H1 (cell line): ENCODE measurements at regions not wholly inside any gene's neighbourhood (a gene's known extent, or its start where the extent isn't known, plus 50 kb on each side); places are given as distances from the start of the nearest gene placed in this dataset.
A peak's percentile ranks its signal among the peaks of the same experiment; 100 is the strongest.

Source experiments
- CTCF ChIA-PET: fragments of 300-600 bp; sonication (Branson Sonifier 250); formaldehyde crosslinking; loops from one replicate; lab custom pipeline; 2021; ENCODE audit not compliant: partially characterized antibody; lab: Charles Lee
- POLR2A ChIA-PET: fragments of 300-600 bp; sonication (Branson Sonifier 250); formaldehyde crosslinking; loops from one replicate; lab custom pipeline; 2021; ENCODE audit warnings: inconsistent platforms; ENCODE audit not compliant: partially characterized antibody; lab: Charles Lee
- DNase-seq, 2 experiments: peaks; one replicate each; pipeline versions ENCODE4 v3.0.0 to v3.0.0-alpha.2; 2010 to 2022; ENCODE audit warnings: low spot score in 2 of 2, low read depth in 1 of 2, mixed read lengths in 1 of 2
- FAIRE-seq: peaks from 2 replicates; lab custom pipeline; 2011; peaks lifted over from hg19 to GRCh38; lab: Jason Lieb, UNC
- H2AFZ ChIP-seq: 2 replicates; pipeline ENCODE4 v1.8.1; 2012; ENCODE audit warnings: low read length, inconsistent platforms
- H2AK5ac ChIP-seq: 2 replicates; pipeline ENCODE4 v1.6.1; 2013; ENCODE audit warnings: low read depth, low read length
- H2BK120ac ChIP-seq: replicated peaks from 2 replicates; pipeline ENCODE3; 2013; ENCODE audit warnings: low read depth, low read length, inconsistent platforms
- H2BK12ac ChIP-seq: 2 replicates; pipeline ENCODE4 v1.6.1; 2013; ENCODE audit warnings: low read depth, low read length
- H2BK15ac ChIP-seq: 2 replicates; pipeline ENCODE4 v1.6.1; 2013; ENCODE audit warnings: low read length
- H2BK20ac ChIP-seq: 2 replicates; pipeline ENCODE4 v1.6.1; 2013; ENCODE audit warnings: low read length
- H2BK5ac ChIP-seq: 2 replicates; pipeline ENCODE4 v1.6.1; 2013; ENCODE audit warnings: low read depth, low read length
- H3K14ac ChIP-seq: 2 replicates; pipeline ENCODE4 v1.6.1; 2013; ENCODE audit warnings: inconsistent platforms; ENCODE audit not compliant: insufficient read length
- H3K18ac ChIP-seq: 2 replicates; pipeline ENCODE4 v1.6.1; 2013; ENCODE audit warnings: low read length; ENCODE audit errors: extremely low read depth
- H3K23ac ChIP-seq: 2 replicates; pipeline ENCODE4 v1.6.1; 2013; ENCODE audit warnings: inconsistent platforms; ENCODE audit not compliant: insufficient read length
- H3K23me2 ChIP-seq: 2 replicates; pipeline ENCODE4 v1.6.1; 2013; ENCODE audit warnings: low read depth, low read length
- H3K27ac ChIP-seq: 2 replicates; pipeline ENCODE4 v1.6.1; 2011; ENCODE audit warnings: low read depth, low read length, inconsistent platforms
- H3K27me3 ChIP-seq, 4 experiments: replicated peaks in 1 of 4; 1 replicate in 1 of 4; 2 replicates in 3 of 4; pipeline versions ENCODE4 v1.6.1 to v1.8.1; 2011 to 2013; ENCODE audit warnings: low read length in 3 of 4, mild to moderate bottlenecking in 3 of 4, inconsistent platforms in 2 of 4, mixed read lengths in 2 of 4, moderate library complexity in 1 of 4; ENCODE audit not compliant: control insufficient read depth in 3 of 4, insufficient read depth in 3 of 4; ENCODE audit errors: extremely low read depth in 1 of 4
- H3K36me3 ChIP-seq, 4 experiments: 2 replicates each; pipeline versions ENCODE4 v1.6.1 to v1.8.1; 2011 to 2013; ENCODE audit warnings: mild to moderate bottlenecking in 4 of 4, low read length in 3 of 4, moderate library complexity in 2 of 4, control low read depth in 1 of 4, inconsistent platforms in 1 of 4; ENCODE audit not compliant: insufficient read depth in 4 of 4, control insufficient read depth in 2 of 4
- H3K4ac ChIP-seq: replicated peaks from 2 replicates; pipeline ENCODE3; 2013; ENCODE audit warnings: low read length, low read depth, mixed read lengths, inconsistent platforms; ENCODE audit not compliant: insufficient read length
- H3K4me1 ChIP-seq, 4 experiments: replicated peaks in 1 of 4; 1 replicate in 1 of 4; 2 replicates in 3 of 4; pipeline versions ENCODE4 v1.6.1 to v1.8.1; 2011 to 2013; ENCODE audit warnings: low read length in 3 of 4, inconsistent platforms in 2 of 4, mixed read lengths in 1 of 4; ENCODE audit not compliant: insufficient read depth in 4 of 4, control insufficient read depth in 3 of 4
- H3K4me2 ChIP-seq, 2 experiments: 2 replicates each; pipeline versions ENCODE4 v1.6.1 to v1.8.1; 2011 to 2013; ENCODE audit warnings: low read depth in 2 of 2, low read length in 2 of 2, control low read depth in 1 of 2, inconsistent platforms in 1 of 2, mild to moderate bottlenecking in 1 of 2; ENCODE audit not compliant: insufficient read depth in 1 of 2
- H3K4me3 ChIP-seq, 4 experiments: fragments of 200-600, 300-600 bp in 1 of 4; sonication (generic), shearing (Covaris generic), sonication (Bioruptor Twin) in 1 of 4; 2 replicates each; pipeline versions ENCODE4 v1.5.1 to v1.8.1; 2011 to 2016; ENCODE audit warnings: low read length in 4 of 4, low read depth in 3 of 4, control low read depth in 2 of 4, inconsistent platforms in 2 of 4, mild to moderate bottlenecking in 2 of 4, mixed read lengths in 1 of 4, moderate library complexity in 1 of 4; ENCODE audit not compliant: insufficient read depth in 2 of 4; ENCODE audit errors: extremely low read depth in 1 of 4
- H3K56ac ChIP-seq: replicated peaks from 2 replicates; pipeline ENCODE3; 2013; ENCODE audit warnings: low read depth, mild to moderate bottlenecking, mixed read lengths, low read length, inconsistent platforms; ENCODE audit not compliant: insufficient read length
- H3K79me1 ChIP-seq: 2 replicates; pipeline ENCODE4 v1.6.1; 2013; ENCODE audit warnings: low read depth, low read length, control low read depth
- H3K79me2 ChIP-seq, 2 experiments: 2 replicates each; pipeline versions ENCODE4 v1.6.1 to v1.8.1; 2012 to 2013; ENCODE audit warnings: low read length in 2 of 2, mild to moderate bottlenecking in 2 of 2, inconsistent platforms in 1 of 2; ENCODE audit not compliant: insufficient read depth in 2 of 2, control insufficient read depth in 1 of 2
- H3K9ac ChIP-seq, 4 experiments: replicated peaks in 1 of 4; 1 replicate in 1 of 4; 2 replicates in 3 of 4; pipeline versions ENCODE4 v1.6.1 to v1.8.1; 2011 to 2013; ENCODE audit warnings: low read depth in 3 of 4, low read length in 3 of 4, control low read depth in 2 of 4, mild to moderate bottlenecking in 2 of 4, moderate library complexity in 2 of 4, inconsistent platforms in 1 of 4; ENCODE audit errors: extremely low read depth in 1 of 4
- H3K9me3 ChIP-seq, 2 experiments: 2 replicates each; pipeline versions ENCODE4 v1.6.1 to v1.8.1; 2012 to 2013; ENCODE audit warnings: mild to moderate bottlenecking in 2 of 2, moderate library complexity in 2 of 2, control low read depth in 1 of 2, inconsistent platforms in 1 of 2, low read depth in 1 of 2, low read length in 1 of 2, mixed read lengths in 1 of 2; ENCODE audit not compliant: insufficient read depth in 2 of 2
- H4K20me1 ChIP-seq, 2 experiments: replicated peaks in 1 of 2; 2 replicates each; pipeline versions ENCODE3 to v1.8.1; 2011 to 2013; ENCODE audit warnings: inconsistent platforms in 2 of 2, low read length in 2 of 2, mild to moderate bottlenecking in 1 of 2; ENCODE audit not compliant: insufficient read depth in 2 of 2, control insufficient read depth in 1 of 2
- H4K5ac ChIP-seq: 2 replicates; pipeline ENCODE4 v1.6.1; 2013; ENCODE audit warnings: low read length, low read depth, mixed read lengths, inconsistent platforms; ENCODE audit not compliant: insufficient read length
- H4K8ac ChIP-seq: 2 replicates; pipeline ENCODE4 v1.8.0; 2013; ENCODE audit warnings: mild to moderate bottlenecking, moderate library complexity, low read length, inconsistent platforms; ENCODE audit not compliant: insufficient read depth; ENCODE audit errors: extremely low read depth
- H4K91ac ChIP-seq: replicated peaks from 2 replicates; pipeline ENCODE3; 2013; ENCODE audit warnings: low read length, mixed read lengths, inconsistent platforms; ENCODE audit not compliant: insufficient read length
- GABPA ChIP-seq: IDR thresholded peaks from 2 replicates; pipeline ENCODE4 v1.6.1; 2011; ENCODE audit warnings: mild to moderate bottlenecking, low read length, moderate library complexity, borderline replicate concordance; ENCODE audit not compliant: insufficient read depth
- NANOG ChIP-seq: IDR thresholded peaks from 2 replicates; pipeline ENCODE4 v1.6.1; 2011; ENCODE audit warnings: low read length, low read depth, mild to moderate bottlenecking, inconsistent platforms; ENCODE audit not compliant: insufficient read depth, poor library complexity, severe bottlenecking
- POLR2A ChIP-seq, 2 experiments: IDR thresholded peaks; 1 replicate in 1 of 2; 2 replicates in 1 of 2; pipeline ENCODE4 v1.6.1; 2011; ENCODE audit warnings: low read depth in 2 of 2, low read length in 2 of 2, mild to moderate bottlenecking in 2 of 2; ENCODE audit errors: control extremely low read depth in 1 of 2
- WGBS, 2 experiments: shearing (Covaris generic) in 1 of 2; methylation state at CpG; one replicate each; pipeline versions ENCODE4 v1.1.6 to v1.1.7; 2013 to 2015; ENCODE audit warnings: low lambda C conversion rate in 2 of 2, mixed read lengths in 2 of 2, inconsistent platforms in 1 of 2, low coverage in 1 of 2, missing lambda C conversion rate in 1 of 2; ENCODE audit not compliant: insufficient replicate concordance in 2 of 2, insufficient coverage in 1 of 2, insufficient read length in 1 of 2; ENCODE audit errors: extremely low coverage in 1 of 2, missing lambda C conversion rate in 1 of 2; 5-methylcytosine and 5-hydroxymethylcytosine counted together

DNA sequence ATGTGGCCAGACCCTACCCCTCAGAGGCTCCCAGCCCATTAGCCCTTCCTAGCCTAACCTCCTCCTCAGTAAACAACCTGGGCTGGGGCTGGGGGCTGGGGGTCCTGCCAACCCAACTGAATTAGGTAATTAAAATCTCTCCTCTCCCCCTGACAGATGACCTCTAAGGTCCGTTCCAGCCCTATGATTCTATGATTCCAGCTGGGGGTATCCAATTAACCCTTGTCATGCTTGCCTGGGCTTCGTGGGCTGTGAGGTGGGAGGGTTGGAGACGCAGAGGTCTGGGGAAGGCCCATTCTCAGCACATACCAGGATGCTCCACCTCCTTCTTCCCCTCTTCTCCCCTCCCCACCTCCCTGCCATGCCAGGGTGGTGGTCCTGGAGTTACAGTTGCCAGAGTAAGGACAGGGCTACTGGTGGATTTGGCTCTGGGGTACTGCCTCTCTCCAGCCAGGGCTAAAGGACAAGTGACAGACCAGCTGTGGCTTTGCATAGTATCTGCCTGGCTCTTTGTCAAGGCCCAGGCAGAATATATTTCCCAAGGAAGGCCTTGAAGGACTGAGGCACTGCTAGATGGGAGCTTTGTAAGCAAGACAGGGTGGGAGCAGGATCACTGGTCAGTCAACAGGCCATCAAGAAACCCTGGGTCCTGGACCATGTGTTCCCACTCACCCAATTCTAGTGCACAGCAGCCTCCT is 82.1 kb downstream of the EFNB1 start:
- Histone ChIP-seq H2BK15ac (no peak overlapping the region), H3K23me2 (no peaks in the 10 kb centered on the region), H3K56ac (no peak overlapping the region), H3K9ac (no peak overlapping the region), H4K8ac (no peak overlapping the region), H3K27me3 (peaks cover 0 to 2% (median 0%) of the 10 kb centered on the region in 4 experiments; a peak in 1 of 7 replicates), H2BK20ac (no peak overlapping the region), H3K79me1 (no peaks in the 10 kb centered on the region), H3K23ac (no peak overlapping the region), H4K91ac (no peak overlapping the region), H3K9me3 (no peaks in the 10 kb centered on the region), H2BK12ac (no peak overlapping the region), H3K79me2 (no peaks in the 10 kb centered on the region), H2AK5ac (no peak overlapping the region), H3K4me2 (no peak overlapping the region), H3K4me1 (peaks cover 3 to 30% (median 9%) of the 10 kb centered on the region in 4 experiments), H2AFZ (no peak overlapping the region), H3K18ac (no peak overlapping the region), H4K20me1 (no peaks in the 10 kb centered on the region), H3K36me3 (no peaks in the 10 kb centered on the region), H3K4me3 (no peak overlapping the region), H3K27ac (no peak overlapping the region), H3K4ac (no peak overlapping the region), H4K5ac (no peak overlapping the region), H2BK5ac (no peak overlapping the region), H3K14ac (peak overlapping the region; percentile 42), H2BK120ac (no peak overlapping the region)
- CTCF ChIA-PET = interaction anchor here (0.7 to 1.9 kb wide), 4 partner anchors 36 to 475 kb away, joined by 3 to 11 read pairs (median 4); no protein-coding TSS in a partner anchor
- WGBS, 2 experiments = no CpG with 5 or more reads among the region's 3 CpGs
- POLR2A ChIA-PET = interaction anchor here (1.1 kb wide), 1 partner anchor 82 kb away, joined by 3 read pairs; the partner anchor contains the start of gene EFNB1
- no peak for FAIRE-seq
- no peak for DNase-seq
- TF ChIP-seq GABPA (no peak), POLR2A (IDR thresholded peaks at IDR 0.05; ENCODE audit: control extremely low read depth in 1 of 2, low read depth in 2 of 2, low read length in 2 of 2) (no peak), NANOG (no peak)
